CMK (cell line): ENCODE measurements at regions not wholly inside any gene's neighbourhood (a gene's known extent, or its start where the extent isn't known, plus 50 kb on each side); places are given as distances from the start of the nearest gene placed in this dataset.
"Not testable (repeated sequence)": the region's sequence is repeated elsewhere in the genome, so short reads cannot be mapped to it uniquely, and the experiment has no call there.

Experiments
- DNase-seq: peaks from one replicate; pipeline ENCODE4 v3.0.0-alpha.2; 2010; ENCODE audit warnings: low read depth

GRCh38 chr3:106882297-106882696 is 494.9 kb upstream of the CCDC54 start:
- DNase-seq, result no peak

DNA sequence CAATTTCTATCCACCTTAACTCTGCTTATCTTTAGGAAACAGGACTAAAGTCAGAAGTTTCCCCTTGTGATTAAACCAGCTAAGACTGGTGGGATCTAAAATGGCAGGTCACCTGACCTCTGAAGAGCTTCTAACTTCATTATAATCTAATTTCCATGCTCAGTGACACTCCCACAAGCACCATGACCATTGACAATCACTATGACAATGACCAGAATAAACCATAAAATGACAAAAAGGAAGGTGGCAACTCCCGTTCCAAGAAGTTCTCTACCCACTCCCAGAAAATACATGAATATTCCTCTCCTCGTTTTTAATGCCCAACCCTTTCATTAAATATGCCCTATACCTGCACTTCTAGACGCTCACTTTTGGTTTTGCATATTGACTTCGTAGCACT is 471.2 kb upstream of the CCDC54 start:
- peak; percentile 2 for DNase-seq

DNA sequence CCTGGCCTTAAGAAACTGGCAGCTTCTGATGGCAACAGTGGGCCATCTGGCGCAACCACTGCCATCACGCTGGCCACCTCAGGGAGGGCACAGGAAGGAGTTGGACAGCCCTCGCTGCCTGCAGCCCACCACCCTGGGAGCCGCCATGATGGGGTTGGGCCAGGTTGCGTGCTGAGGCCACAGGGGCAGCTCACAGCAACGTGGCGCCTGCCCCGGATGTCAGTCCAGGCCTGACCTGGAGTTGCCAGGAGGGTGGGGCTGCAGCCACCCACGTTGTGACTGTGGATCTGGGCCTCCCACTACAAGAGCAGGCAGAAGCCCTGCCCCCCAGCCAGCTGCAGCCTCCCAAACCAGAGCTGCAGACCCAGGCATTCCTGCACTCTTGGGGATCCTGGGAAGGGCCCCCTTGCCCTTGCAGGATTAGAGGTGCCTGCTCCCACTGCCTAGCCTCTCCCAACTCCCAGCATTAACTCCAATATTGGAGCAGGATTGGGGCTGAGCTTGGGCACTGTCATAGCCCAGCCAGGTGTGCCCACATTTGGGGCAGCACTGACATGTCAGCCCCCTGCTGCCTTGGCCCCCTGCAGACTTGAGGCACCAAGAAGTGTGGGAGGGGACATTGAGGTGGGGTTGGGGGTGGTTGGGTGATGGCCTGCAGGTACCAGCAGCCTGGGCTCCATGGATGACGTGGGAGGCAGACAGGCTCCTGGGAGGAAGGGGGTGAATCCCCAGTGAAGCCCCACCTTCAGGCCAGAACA is 468.9 kb upstream of the CCDC54 start:
- DNase-seq, result no peak

DNA sequence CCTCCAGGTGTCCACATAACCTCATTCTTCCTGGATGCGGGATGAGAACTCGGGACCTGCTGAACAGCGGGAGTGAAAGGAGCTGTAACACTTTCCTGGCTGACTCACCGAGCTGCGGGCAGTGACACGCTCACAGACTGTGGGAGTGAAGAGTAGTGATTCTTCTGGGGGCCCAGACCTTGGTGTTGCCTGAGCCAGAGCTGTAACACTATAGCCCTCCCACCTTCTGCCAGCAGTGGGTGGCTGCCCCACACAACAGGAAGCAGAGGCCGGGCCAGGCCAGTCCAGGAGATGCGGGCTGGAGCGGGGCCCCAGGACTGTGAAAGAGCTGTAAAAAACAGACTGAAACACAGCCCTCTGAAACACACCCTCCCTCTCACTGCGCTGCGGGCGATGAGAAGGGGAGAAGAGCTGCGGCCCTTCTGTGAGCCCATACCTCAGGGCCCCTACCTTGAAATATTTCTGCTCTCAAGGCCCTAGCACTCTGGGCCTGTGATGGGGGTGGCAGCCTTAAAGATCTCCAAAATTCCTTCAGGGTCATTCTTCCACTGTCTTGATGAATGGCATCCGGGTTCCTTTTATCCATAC is 464.0 kb upstream of the CCDC54 start:
- DNase-seq, result no peak

GRCh38 chr3:106913966-106914365 is 463.3 kb upstream of the CCDC54 start:
- no peak for DNase-seq

DNA sequence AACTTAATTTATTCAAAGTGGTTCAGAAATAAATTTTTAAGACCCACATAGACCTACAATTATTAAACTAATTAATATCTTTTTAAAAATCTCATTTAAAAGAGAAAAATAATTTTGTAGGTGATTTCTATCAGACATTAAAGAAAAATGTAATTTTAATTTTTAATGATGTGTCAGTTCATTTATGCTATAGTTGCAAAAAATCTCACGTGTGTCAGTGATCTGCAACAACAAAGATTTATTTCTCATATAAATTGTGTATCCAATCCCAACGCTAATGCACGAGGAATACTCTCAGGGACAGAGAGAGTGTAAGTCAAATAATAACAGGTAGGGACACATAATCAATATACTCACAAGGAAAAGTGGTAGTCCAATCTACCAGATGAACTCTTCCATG is 456.6 kb upstream of the CCDC54 start:
- DNase-seq, result no peak

GRCh38 chr3:106929081-106929480 is 448.2 kb upstream of the CCDC54 start:
- no peak for DNase-seq

- no peak for DNase-seq
Observed at GRCh38 chr3:106930086-106930485, 447.2 kb upstream of the CCDC54 start.

DNA sequence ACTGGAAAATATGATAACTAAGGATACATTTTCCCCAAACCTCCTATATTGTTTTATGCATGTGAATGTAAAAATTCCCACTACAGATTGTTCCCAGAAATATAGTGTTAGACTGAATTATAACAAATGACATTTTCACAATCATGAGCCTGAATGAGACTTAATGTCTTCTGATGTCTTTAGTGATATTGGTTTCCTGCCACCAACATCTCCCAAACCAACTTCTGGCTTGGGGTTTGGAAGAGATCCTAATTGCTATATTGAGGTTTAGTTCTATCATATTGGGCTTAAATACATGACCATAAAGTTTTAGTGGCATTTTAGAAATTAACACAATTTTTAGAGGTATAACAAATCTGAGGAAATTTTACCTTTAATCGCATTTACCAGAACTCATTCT is 445.3 kb upstream of the CCDC54 start:
- no peak for DNase-seq

DNA sequence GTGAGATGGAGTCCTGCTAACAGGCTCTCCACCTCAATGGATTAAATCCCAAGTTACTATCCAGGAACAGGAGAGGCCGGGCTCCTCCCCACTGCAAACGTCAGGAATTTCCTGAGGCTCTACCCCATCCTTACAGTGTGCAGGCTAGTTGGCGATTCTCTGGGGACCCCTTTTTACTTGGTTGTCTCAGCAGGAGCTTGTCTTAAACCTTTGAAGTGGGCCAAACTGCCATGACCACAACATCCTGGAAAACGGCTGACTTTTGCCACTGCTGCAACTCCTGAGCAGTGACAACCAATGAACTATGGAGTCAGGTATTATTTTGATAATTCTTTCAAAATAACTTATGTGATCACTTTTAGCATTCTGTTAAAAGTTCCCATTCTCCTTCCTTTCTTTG is 440.9 kb upstream of the CCDC54 start:
- no peak for DNase-seq

- DNase-seq, result no peak
Observed at GRCh38 chr3:106942051-106942450, 435.2 kb upstream of the CCDC54 start.

GRCh38 chr3:106943071-106943470 is 434.2 kb upstream of the CCDC54 start:
- no peak for DNase-seq

GRCh38 chr3:106945435-106945834 is 431.8 kb upstream of the CCDC54 start:
- DNase-seq, result no peak

DNA sequence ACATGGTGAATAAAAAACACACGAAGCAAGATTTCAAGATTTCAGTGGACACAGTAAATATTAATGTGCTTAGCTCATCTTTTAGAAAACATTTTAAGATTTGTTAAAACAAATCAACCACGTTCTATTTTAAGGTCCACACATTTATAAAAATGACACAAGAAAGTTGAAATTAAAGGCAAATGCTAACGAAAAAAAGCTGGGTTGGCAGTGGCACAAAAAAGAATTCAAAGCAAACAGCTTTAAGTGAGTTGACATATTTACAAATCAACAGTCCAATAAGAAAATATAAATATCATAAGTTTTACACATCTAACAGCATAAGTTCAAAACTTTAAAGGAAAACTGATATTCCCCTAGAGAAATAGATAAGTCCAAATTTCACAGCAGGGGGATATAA is 430.4 kb upstream of the CCDC54 start:
- DNase-seq, result no peak

DNA sequence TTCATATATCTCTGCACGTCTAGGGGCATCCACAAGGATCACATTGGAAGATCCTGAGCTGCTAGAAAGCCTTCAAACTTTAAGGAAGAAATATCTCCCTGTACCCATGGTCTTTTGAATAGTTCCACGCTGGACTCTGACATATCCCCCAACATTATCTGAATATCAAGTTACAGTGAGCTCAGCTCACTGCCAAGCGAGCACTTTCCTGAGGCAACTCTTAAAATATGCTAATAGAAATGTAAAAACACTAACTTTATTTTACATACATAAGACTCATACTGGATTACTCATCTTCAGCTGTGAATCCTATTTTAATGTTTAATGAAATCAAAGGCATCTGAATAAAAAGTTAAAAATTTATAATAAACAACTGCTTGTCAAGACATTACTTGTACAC is 420.2 kb upstream of the CCDC54 start:
- no peak for DNase-seq

GRCh38 chr3:106962993-106963392 is 414.2 kb upstream of the CCDC54 start:
- no peak for DNase-seq

DNA sequence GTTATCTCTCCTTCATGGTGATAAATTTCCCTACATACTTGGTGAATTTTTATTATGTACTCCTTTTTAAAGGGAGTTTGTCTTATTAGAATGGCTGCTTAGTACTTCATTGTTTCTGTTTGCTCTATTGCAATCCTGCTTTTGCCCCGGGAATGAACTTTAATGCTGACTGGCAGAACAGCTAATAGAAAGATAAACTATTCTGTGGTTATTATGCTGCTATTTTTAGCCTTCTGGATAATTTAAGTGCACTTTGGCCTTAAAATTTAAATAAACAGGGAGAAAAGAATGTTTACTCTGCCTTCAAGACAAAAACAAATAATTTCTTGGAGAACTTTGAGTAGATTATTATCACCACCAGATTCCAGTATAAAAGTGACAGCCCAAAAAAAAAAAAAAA is 413.8 kb upstream of the CCDC54 start:
- no peak for DNase-seq

DNA sequence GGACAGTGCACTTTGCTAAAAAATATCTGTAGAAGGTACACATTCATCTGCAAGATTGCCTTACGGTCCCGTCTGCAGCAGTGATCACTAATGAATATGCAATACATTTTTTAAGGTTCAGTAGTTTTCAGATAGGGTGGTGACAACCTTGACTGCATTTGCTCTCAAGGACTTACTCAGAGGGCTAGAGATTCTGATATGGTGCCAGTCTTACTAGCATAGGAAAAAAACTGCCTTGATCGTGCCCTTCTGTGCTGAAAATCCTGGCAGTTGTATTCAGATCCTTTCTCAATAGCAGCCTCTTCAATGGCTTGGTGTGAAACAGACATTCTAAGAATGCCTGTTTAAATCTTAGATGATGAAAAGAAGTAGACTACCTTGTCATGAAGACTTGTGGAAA is 411.9 kb upstream of the CCDC54 start:
- no peak for DNase-seq

- DNase-seq, result no peak
Observed at GRCh38 chr3:106969596-106969995, 407.6 kb upstream of the CCDC54 start.

DNA sequence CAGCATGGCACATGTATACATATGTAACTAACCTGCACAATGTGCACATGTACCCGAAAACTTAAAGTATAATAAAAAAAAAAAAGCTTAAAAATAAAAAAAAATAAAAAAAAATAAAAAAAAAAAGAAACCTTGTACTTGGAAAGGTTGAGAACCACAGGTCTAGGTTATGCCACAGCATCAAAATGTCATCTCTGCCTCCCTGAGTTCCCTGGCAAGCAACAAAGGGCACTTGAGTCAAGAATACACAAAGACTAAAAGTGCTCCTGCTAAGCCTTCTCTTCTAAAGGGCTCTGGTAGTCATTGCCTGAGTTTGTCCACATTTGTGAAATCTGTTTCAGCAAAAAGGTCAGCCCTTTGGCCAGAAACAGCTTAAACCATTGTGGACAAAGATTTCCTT is 395.8 kb upstream of the CCDC54 start:
- no peak for DNase-seq

DNA sequence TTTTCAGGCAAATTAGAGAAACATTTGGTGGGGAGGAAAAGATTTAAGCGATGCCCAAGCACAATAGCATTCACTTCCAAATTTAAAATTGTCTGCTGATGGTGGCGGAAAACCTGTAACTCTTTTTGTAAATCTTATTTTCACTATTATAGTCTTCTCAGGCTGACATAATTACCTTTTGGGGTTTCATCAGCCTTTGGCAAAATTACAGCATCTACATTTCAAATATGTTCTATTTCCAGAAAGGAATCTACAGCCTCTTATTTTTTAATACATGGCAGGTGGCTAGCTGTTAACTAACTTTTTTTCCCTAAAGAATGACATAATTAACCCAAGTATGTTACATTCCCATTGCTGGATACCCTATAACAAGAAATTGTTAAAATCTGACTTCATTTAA is 391.5 kb upstream of the CCDC54 start:
- DNase-seq, result no peak

DNA sequence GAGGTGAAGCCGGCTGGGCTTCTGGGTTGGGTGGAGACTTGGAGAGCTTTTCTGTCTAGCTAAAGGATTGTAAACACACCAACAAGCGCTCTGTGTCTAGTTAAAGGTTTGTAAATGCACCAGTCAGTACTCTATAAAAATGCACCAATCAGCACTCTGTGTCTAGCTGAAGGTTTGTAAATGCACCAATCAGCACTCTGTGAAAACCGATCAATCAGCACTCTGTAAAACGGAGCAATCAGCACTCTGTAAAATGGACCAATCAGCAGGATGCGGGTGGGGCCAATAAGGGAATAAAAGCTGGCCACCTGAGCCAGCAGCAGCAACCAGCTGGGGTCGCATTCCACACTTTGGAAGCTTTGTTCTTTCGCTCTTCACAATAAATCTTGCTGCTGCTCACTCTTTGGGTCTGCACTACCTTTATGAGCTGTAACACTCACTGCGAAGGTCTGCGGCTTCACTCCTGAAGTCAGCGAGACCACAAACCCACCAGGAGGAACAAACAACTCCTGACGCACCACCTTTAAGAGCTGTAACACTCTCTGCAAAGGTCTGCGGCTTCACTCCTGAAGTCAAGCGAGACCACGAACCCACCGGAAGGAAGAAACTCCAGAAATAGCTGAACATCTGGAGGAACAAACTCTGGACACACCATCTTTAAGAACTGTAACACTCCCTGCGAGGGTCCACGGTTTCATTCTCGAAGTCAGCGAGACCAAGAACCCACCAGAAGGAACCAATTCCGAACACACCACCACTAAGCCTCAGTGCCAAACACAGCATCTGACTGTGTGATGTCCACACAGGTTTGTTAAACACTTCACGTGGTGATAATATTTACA is 378.2 kb upstream of the CCDC54 start:
- not testable (repeated sequence) for DNase-seq

DNA sequence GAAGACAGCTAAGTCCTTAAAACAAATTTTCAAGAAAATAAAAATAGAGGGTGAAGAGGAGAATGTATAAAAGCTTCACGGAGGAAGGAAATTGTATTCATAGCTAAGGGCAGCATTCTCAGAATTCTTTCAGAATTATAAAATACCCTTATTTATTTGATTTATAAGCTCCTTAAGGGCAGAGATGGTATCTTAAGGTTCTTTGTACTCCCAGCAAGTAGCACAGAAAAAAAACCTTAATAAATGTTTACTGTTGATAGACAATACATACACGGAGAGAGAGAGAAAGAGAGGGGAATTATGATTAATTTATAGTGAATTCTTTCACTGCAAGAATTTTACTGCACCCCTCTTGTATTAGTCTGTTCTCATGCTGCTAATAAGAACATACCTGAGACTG is 375.6 kb upstream of the CCDC54 start:
- no peak for DNase-seq
